ENCODE measurements at regions not wholly inside any gene's neighbourhood (a gene's known extent, or its start where the extent isn't known, plus 50 kb on each side); places are given as distances from the start of the nearest gene placed in this dataset.
A peak's percentile ranks its signal among the peaks of the same experiment; 100 is the strongest.
"Not testable (repeated sequence)": the region's sequence is repeated elsewhere in the genome, so short reads cannot be mapped to it uniquely, and the experiment has no call there.

- no peak overlapping the region for H2BK120ac ChIP-seq (ENCODE audit: low read depth, low read length)
- no peaks in the 10 kb centered on the region for H3K79me1 ChIP-seq (replicated peaks; ENCODE audit: low read length, poor library complexity, severe bottlenecking)
- H3K27ac ChIP-seq (ENCODE audit: low read length, poor library complexity, severe bottlenecking): no peak overlapping the region
- no peaks in the 10 kb centered on the region for H3K4me1 ChIP-seq (ENCODE audit: control insufficient read depth, insufficient read depth, low read depth, low read length)
- no peak overlapping the region for H2BK12ac ChIP-seq (ENCODE audit: low read length in 2 of 2)
- H3K18ac ChIP-seq (ENCODE audit: low read depth in 1 of 2, low read length in 2 of 2): no peak overlapping the region
- no peak for DNase-seq
- no peak overlapping the region for H2AFZ ChIP-seq (ENCODE audit: low read depth, low read length)
- peaks cover 8% of the 10 kb centered on the region for H3K9me3 ChIP-seq (ENCODE audit: control insufficient read depth, low read length)
- no peak overlapping the region for H3K4me3 ChIP-seq (ENCODE audit: insufficient read depth in 1 of 2, low read depth in 1 of 2, low read length in 2 of 2)
- H2BK15ac ChIP-seq (ENCODE audit: low read depth, poor library complexity, severe bottlenecking): no peak overlapping the region
- H4K91ac ChIP-seq (ENCODE audit: low read length): no peak overlapping the region
- no peak overlapping the region for H2BK5ac ChIP-seq (ENCODE audit: low read depth, low read length, poor library complexity, severe bottlenecking)
- no peak overlapping the region for H3K4ac ChIP-seq (ENCODE audit: low read depth in 1 of 2, low read length in 2 of 2)
- H3K36me3 ChIP-seq (ENCODE audit: control insufficient read depth in 1 of 2, insufficient read depth in 2 of 2, low read depth in 1 of 2, low read length in 2 of 2): no peaks in the 10 kb centered on the region
- no peak overlapping the region for H3K14ac ChIP-seq (ENCODE audit: low read length in 2 of 2)
- no peak overlapping the region for H2AK5ac ChIP-seq (ENCODE audit: low read length, severe bottlenecking)
- H3K4me2 ChIP-seq (ENCODE audit: low read length, poor library complexity, severe bottlenecking): no peak overlapping the region
- no peak overlapping the region for H3K9ac ChIP-seq (ENCODE audit: low read length)
- no peak overlapping the region for H4K8ac ChIP-seq (ENCODE audit: low read length)
- no peaks in the 10 kb centered on the region for H3K27me3 ChIP-seq (ENCODE audit: control insufficient read depth in 1 of 2, insufficient read depth in 1 of 2, low read length in 2 of 2)
- no peak overlapping the region for H3K23ac ChIP-seq (ENCODE audit: low read length in 2 of 2)
- WGBS: 89% methylated on average over 6 of the region's 7 CpGs
Measured at GRCh38 chr18:73528066-73528465, 619.6 kb downstream of the FBXO15 start.

- Histone ChIP-seq H2AFZ (ENCODE audit: low read depth, low read length) (no peak overlapping the region), H3K4me1 (ENCODE audit: control insufficient read depth, insufficient read depth, low read depth, low read length) (no peaks in the 10 kb centered on the region), H3K36me3 (ENCODE audit: control insufficient read depth in 1 of 2, insufficient read depth in 2 of 2, low read depth in 1 of 2, low read length in 2 of 2) (no peaks in the 10 kb centered on the region), H4K8ac (ENCODE audit: low read length) (no peak overlapping the region), H3K4ac (ENCODE audit: low read depth in 1 of 2, low read length in 2 of 2) (no peak overlapping the region), H2BK120ac (ENCODE audit: low read depth, low read length) (no peak overlapping the region), H3K23ac (ENCODE audit: low read length in 2 of 2) (no peak overlapping the region), H4K91ac (ENCODE audit: low read length) (no peak overlapping the region), H3K9ac (ENCODE audit: low read length) (no peak overlapping the region), H3K9me3 (ENCODE audit: control insufficient read depth, low read length) (no peaks in the 10 kb centered on the region), H3K4me3 (ENCODE audit: insufficient read depth in 1 of 2, low read depth in 1 of 2, low read length in 2 of 2) (no peak overlapping the region), H3K4me2 (ENCODE audit: low read length, poor library complexity, severe bottlenecking) (no peak overlapping the region), H3K27ac (ENCODE audit: low read length, poor library complexity, severe bottlenecking) (no peak overlapping the region), H2AK5ac (ENCODE audit: low read length, severe bottlenecking) (no peak overlapping the region), H3K14ac (ENCODE audit: low read length in 2 of 2) (no peak overlapping the region), H2BK5ac (ENCODE audit: low read depth, low read length, poor library complexity, severe bottlenecking) (no peak overlapping the region), H2BK15ac (ENCODE audit: low read depth, poor library complexity, severe bottlenecking) (no peak overlapping the region), H3K27me3 (ENCODE audit: control insufficient read depth in 1 of 2, insufficient read depth in 1 of 2, low read length in 2 of 2) (no peaks in the 10 kb centered on the region), H2BK12ac (ENCODE audit: low read length in 2 of 2) (no peak overlapping the region), H3K18ac (ENCODE audit: low read depth in 1 of 2, low read length in 2 of 2) (no peak overlapping the region), H3K79me1 (replicated peaks; ENCODE audit: low read length, poor library complexity, severe bottlenecking) (no peaks in the 10 kb centered on the region)
- DNase-seq: no peak
- WGBS: 68% methylated on average over 5 of the region's 5 CpGs
Measured at GRCh38 chr18:73520229-73520628, 627.4 kb downstream of the FBXO15 start.

DNA sequence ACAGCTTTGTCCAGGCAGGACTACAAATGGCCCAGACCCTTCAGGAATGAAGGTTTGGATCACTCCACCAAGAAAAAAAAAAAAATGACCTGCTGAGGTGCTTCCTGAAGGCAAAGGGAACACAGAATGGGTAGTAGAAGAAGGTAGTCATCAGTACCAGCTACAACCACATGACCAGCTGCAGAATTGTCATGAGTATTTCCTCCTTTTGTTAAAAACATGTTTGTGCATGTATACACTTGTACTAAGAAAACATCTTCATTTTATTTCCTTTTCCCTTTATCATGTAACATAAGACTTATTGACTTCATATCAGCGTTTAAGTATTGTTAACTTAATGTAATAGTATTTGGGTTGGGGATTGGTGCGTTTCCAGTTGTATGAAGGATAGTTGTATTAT, 631.6 kb downstream of the FBXO15 start:
- H2BK15ac ChIP-seq (ENCODE audit: low read depth, poor library complexity, severe bottlenecking); H4K91ac ChIP-seq (ENCODE audit: low read length); H3K36me3 ChIP-seq (ENCODE audit: control insufficient read depth in 1 of 2, insufficient read depth in 2 of 2, low read depth in 1 of 2, low read length in 2 of 2); H2AFZ ChIP-seq (ENCODE audit: low read depth, low read length); H3K14ac ChIP-seq (ENCODE audit: low read length in 2 of 2); H4K8ac ChIP-seq (ENCODE audit: low read length); H3K27me3 ChIP-seq (ENCODE audit: control insufficient read depth in 1 of 2, insufficient read depth in 1 of 2, low read length in 2 of 2); H3K23ac ChIP-seq (ENCODE audit: low read length in 2 of 2); H3K4me2 ChIP-seq (ENCODE audit: low read length, poor library complexity, severe bottlenecking); DNase-seq; H3K79me1 ChIP-seq (replicated peaks; ENCODE audit: low read length, poor library complexity, severe bottlenecking); H2BK12ac ChIP-seq (ENCODE audit: low read length in 2 of 2); H3K4ac ChIP-seq (ENCODE audit: low read depth in 1 of 2, low read length in 2 of 2); H3K9me3 ChIP-seq (ENCODE audit: control insufficient read depth, low read length); H3K9ac ChIP-seq (ENCODE audit: low read length); H3K4me3 ChIP-seq (ENCODE audit: insufficient read depth in 1 of 2, low read depth in 1 of 2, low read length in 2 of 2); H2BK5ac ChIP-seq (ENCODE audit: low read depth, low read length, poor library complexity, severe bottlenecking); H2BK120ac ChIP-seq (ENCODE audit: low read depth, low read length); H3K27ac ChIP-seq (ENCODE audit: low read length, poor library complexity, severe bottlenecking); H3K4me1 ChIP-seq (ENCODE audit: control insufficient read depth, insufficient read depth, low read depth, low read length); H3K18ac ChIP-seq (ENCODE audit: low read depth in 1 of 2, low read length in 2 of 2); H2AK5ac ChIP-seq (ENCODE audit: low read length, severe bottlenecking): not testable (repeated sequence)
- 98% methylated on average over 2 of the region's 2 CpGs for WGBS

DNA sequence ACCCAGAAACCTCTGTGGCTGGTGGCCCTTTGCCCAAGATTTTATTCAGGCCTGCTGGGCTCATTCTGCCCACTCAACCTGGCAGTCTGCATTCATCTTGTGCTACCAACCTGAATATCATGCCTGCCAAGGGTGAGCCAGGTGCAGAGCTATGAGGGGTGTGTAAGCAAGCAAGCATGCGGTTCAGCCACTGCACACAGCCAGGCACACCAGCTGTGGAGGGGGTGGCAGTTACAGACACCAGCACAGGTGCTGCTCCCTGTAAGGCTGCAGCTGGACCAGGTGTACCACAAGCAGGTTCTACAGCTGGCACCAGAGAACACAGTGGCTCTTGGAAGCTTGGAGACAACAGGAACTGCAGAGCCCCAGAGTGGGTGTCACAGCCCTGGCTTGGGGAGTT, 633.2 kb downstream of the FBXO15 start:
- Histone ChIP-seq H4K8ac (ENCODE audit: low read length) (no peak overlapping the region), H2AFZ (ENCODE audit: low read depth, low read length) (no peak overlapping the region), H4K91ac (ENCODE audit: low read length) (no peak overlapping the region), H2BK15ac (ENCODE audit: low read depth, poor library complexity, severe bottlenecking) (no peak overlapping the region), H3K4ac (ENCODE audit: low read depth in 1 of 2, low read length in 2 of 2) (no peak overlapping the region), H2BK5ac (ENCODE audit: low read depth, low read length, poor library complexity, severe bottlenecking) (no peak overlapping the region), H3K18ac (ENCODE audit: low read depth in 1 of 2, low read length in 2 of 2) (no peak overlapping the region), H3K9ac (ENCODE audit: low read length) (no peak overlapping the region), H3K79me1 (replicated peaks; ENCODE audit: low read length, poor library complexity, severe bottlenecking) (no peaks in the 10 kb centered on the region), H3K9me3 (ENCODE audit: control insufficient read depth, low read length) (peaks cover 9% of the 10 kb centered on the region), H3K4me3 (ENCODE audit: insufficient read depth in 1 of 2, low read depth in 1 of 2, low read length in 2 of 2) (no peak overlapping the region), H3K27me3 (ENCODE audit: control insufficient read depth in 1 of 2, insufficient read depth in 1 of 2, low read length in 2 of 2) (no peaks in the 10 kb centered on the region), H3K36me3 (ENCODE audit: control insufficient read depth in 1 of 2, insufficient read depth in 2 of 2, low read depth in 1 of 2, low read length in 2 of 2) (no peaks in the 10 kb centered on the region), H2BK12ac (ENCODE audit: low read length in 2 of 2) (no peak overlapping the region), H3K23ac (ENCODE audit: low read length in 2 of 2) (no peak overlapping the region), H3K4me1 (ENCODE audit: control insufficient read depth, insufficient read depth, low read depth, low read length) (no peaks in the 10 kb centered on the region), H2AK5ac (ENCODE audit: low read length, severe bottlenecking) (no peak overlapping the region), H3K4me2 (ENCODE audit: low read length, poor library complexity, severe bottlenecking) (no peak overlapping the region), H3K14ac (ENCODE audit: low read length in 2 of 2) (peak overlapping the region in 1 of 2 experiments; percentile 82), H2BK120ac (ENCODE audit: low read depth, low read length) (no peak overlapping the region), H3K27ac (ENCODE audit: low read length, poor library complexity, severe bottlenecking) (no peak overlapping the region)
- no peak for DNase-seq
- WGBS: 78% methylated on average over 1 of the region's 1 CpG
